K562 (cell line): ENCODE measurements at regions not wholly inside any gene's neighbourhood (a gene's known extent, or its start where the extent isn't known, plus 50 kb on each side); places are given as distances from the start of the nearest gene placed in this dataset.

Experiments
- ATAC-seq: fragments of 200-7000 bp; cut with Tn5 transposase; 3 replicates; pipeline ENCODE4 v1.9.1; 2020; ENCODE audit warnings: moderate library complexity
- BruUV-seq: library from RNA; stranded (reverse); fragments of 400-500 nt; replicated peaks from 2 replicates; lab custom pipeline; 2021; lab: Mats Ljungman, UMichigan
- CTCF ChIA-PET: fragments of 300-600 bp; formaldehyde crosslinking; extraction: SDS; loops from one replicate; lab custom pipeline; 2021; ENCODE audit warnings: low intra/inter-chr PET ratio; lab: Yijun Ruan, JAX
- POLR2A ChIA-PET: fragments of 300-600, 350-650 bp; sonication (Branson Sonifier 250); formaldehyde crosslinking; extraction: SDS; loops from one replicate; lab custom pipeline; 2021; ENCODE audit warnings: antibody characterized with exemption, inconsistent platforms; lab: Yijun Ruan, JAX
- DNase-seq, 4 experiments: peaks; one replicate each; pipeline versions ENCODE4 v3.0.0 to v3.0.0-alpha.2; 2011 to 2018; ENCODE audit warnings: low spot score in 3 of 4, mixed read lengths in 3 of 4; ENCODE audit errors: extremely low read depth in 1 of 4
- FAIRE-seq: peaks from 2 replicates; lab custom pipeline; 2011; peaks lifted over from hg19 to GRCh38; lab: Jason Lieb, UNC
- H2AFZ ChIP-seq: 2 replicates; pipeline ENCODE4 v1.6.0; 2011; ENCODE audit warnings: low read depth, low read length, control low read depth, inconsistent platforms
- H3K27ac ChIP-seq: fragments of 200-600 bp; 3 replicates; pipeline ENCODE4 v1.8.0; 2011; ENCODE audit warnings: low read depth, mild to moderate bottlenecking, control low read depth, inconsistent platforms, low read length, moderate library complexity, mixed read lengths; ENCODE audit errors: extremely low read depth
- H3K27me3 ChIP-seq, 2 experiments: fragments of 300-600 bp in 1 of 2; 2 replicates in 1 of 2; 3 replicates in 1 of 2; pipeline versions ENCODE4 v1.6.0 to v1.8.0; 2011; ENCODE audit warnings: inconsistent platforms in 2 of 2, low read length in 2 of 2, mild to moderate bottlenecking in 1 of 2, mixed read lengths in 1 of 2, moderate library complexity in 1 of 2; ENCODE audit not compliant: control insufficient read depth in 2 of 2, insufficient read depth in 2 of 2
- H3K36me3 ChIP-seq: fragments of 300-600 bp; 3 replicates; pipeline ENCODE4 v1.8.0; 2011; ENCODE audit warnings: mild to moderate bottlenecking, low read length, inconsistent platforms; ENCODE audit not compliant: control insufficient read depth, insufficient read depth
- H3K4me1 ChIP-seq, 2 experiments: fragments of 200-600 bp in 1 of 2; replicated peaks in 1 of 2; 2 replicates in 1 of 2; 3 replicates in 1 of 2; pipeline versions ENCODE4 v1.5.1 to v1.8.0; 2011; ENCODE audit warnings: inconsistent platforms in 2 of 2, low read length in 2 of 2, mild to moderate bottlenecking in 1 of 2, mixed read lengths in 1 of 2, moderate library complexity in 1 of 2; ENCODE audit not compliant: control insufficient read depth in 2 of 2, insufficient read depth in 2 of 2
- H3K4me2 ChIP-seq: 2 replicates; pipeline ENCODE4 v1.6.1; 2011; ENCODE audit warnings: low read length, control low read depth, inconsistent platforms, mixed read lengths; ENCODE audit not compliant: insufficient read depth
- H3K4me3 ChIP-seq: fragments of 200-600 bp; sonication (generic), shearing (Covaris generic); 2 replicates; pipeline ENCODE4 v1.5.1; 2016; ENCODE audit warnings: control low read depth, inconsistent platforms
- H3K79me2 ChIP-seq: fragments of 200-600 bp; 3 replicates; pipeline ENCODE4 v1.8.0; 2011; ENCODE audit warnings: low read length, inconsistent platforms; ENCODE audit not compliant: control insufficient read depth, insufficient read depth
- H3K9ac ChIP-seq, 2 experiments: 2 replicates each; pipeline versions ENCODE4 v1.6.0 to v1.6.1; 2011; ENCODE audit warnings: low read depth in 2 of 2, low read length in 2 of 2, control low read depth in 1 of 2, inconsistent platforms in 1 of 2, mild to moderate bottlenecking in 1 of 2, mixed read lengths in 1 of 2; ENCODE audit not compliant: insufficient read depth in 1 of 2
- H3K9me1 ChIP-seq: one replicate; pipeline ENCODE4 v1.6.0; 2011; ENCODE audit warnings: inconsistent platforms, mild to moderate bottlenecking, low read length, moderate library complexity; ENCODE audit not compliant: control insufficient read depth, insufficient read depth
- H3K9me3 ChIP-seq: replicated peaks from 2 replicates; pipeline ENCODE4 v1.5.1; 2011; ENCODE audit warnings: low read depth, low read length, inconsistent platforms; ENCODE audit not compliant: control insufficient read depth, insufficient read depth
- H4K20me1 ChIP-seq: replicated peaks from 2 replicates; pipeline ENCODE4 v1.6.1; 2011; ENCODE audit warnings: low read length, inconsistent platforms, mixed read lengths; ENCODE audit not compliant: control insufficient read depth, insufficient read depth
- ETV6 ChIP-seq, 3 experiments: fragments of 150-350 bp in 1 of 3; sonication (generic) in 1 of 3; formaldehyde crosslinking in 1 of 3; IDR thresholded peaks; 2 replicates each; pipeline versions ENCODE4 v1.6.1 to v1.8.0; 2014 to 2022; ENCODE audit warnings: borderline replicate concordance in 2 of 3, low read depth in 2 of 3, antibody characterized with exemption in 1 of 3, low read length in 1 of 3, mild to moderate bottlenecking in 1 of 3, missing genetic modification reagents in 1 of 3
- GABPA ChIP-seq: fragments of 200-800 bp; sonication (Bioruptor generic); conservative IDR thresholded peaks from 2 replicates; pipeline ENCODE4 v1.6.1; 2016; ENCODE audit warnings: low read depth, missing genetic modification characterization, missing compliant biosample characterization
- JUND ChIP-seq, 2 experiments: IDR thresholded peaks; 2 replicates in 1 of 2; 3 replicates in 1 of 2; pipeline ENCODE4 v1.6.1; 2011; ENCODE audit warnings: borderline replicate concordance in 2 of 2, low read depth in 2 of 2, low read length in 2 of 2, improper control_type of control experiment in 1 of 2, missing biosample characterization in 1 of 2, missing genetic modification characterization in 1 of 2, missing genetic modification reagents in 1 of 2
- MEIS2 ChIP-seq: fragments of 450-650 bp; IDR thresholded peaks from 2 replicates; pipeline ENCODE4 v1.6.1; 2014; ENCODE audit warnings: mild to moderate bottlenecking; ENCODE audit not compliant: partially characterized antibody
- ZNF239 ChIP-seq: fragments of 250-450 bp; sonication (Bioruptor Pico); IDR thresholded peaks from 2 replicates; pipeline ENCODE4 v1.4.0; 2020; ENCODE audit warnings: mild to moderate bottlenecking
- ZSCAN32 ChIP-seq: fragments of 450-650 bp; formaldehyde crosslinking; IDR thresholded peaks from 2 replicates; pipeline ENCODE4 v1.4.0; 2020; ENCODE audit warnings: mild to moderate bottlenecking, moderate library complexity
- WGBS: fragments of 100-300 bp; shearing (Covaris generic); methylation state at CpG from one replicate; pipeline ENCODE4 v1.1.6; 2016; ENCODE audit warnings: low coverage, mixed read lengths; ENCODE audit not compliant: insufficient coverage; ENCODE audit errors: missing lambda C conversion rate; 5-methylcytosine and 5-hydroxymethylcytosine counted together
- in situ Hi-C: fragments of 300-500 bp; cut with MboI; formaldehyde crosslinking; loops from 4 replicates; pipeline ENCODE4 v1.15.0; 2018; ENCODE audit warnings: inconsistent platforms, mixed read lengths
- intact Hi-C: fragments of 100-400 bp; cut with micrococcal nuclease; formaldehyde crosslinking; loops from 2 replicates; pipeline ENCODE4 v1.14.2; 2022
- TF ChIP-seq, protein P1 (sequence below), 2 experiments: IDR thresholded peaks; 2 replicates each; pipeline ENCODE4 v1.6.1; 2011; ENCODE audit warnings: borderline replicate concordance in 1 of 2, control low read depth in 1 of 2, low read depth in 1 of 2, low read length in 1 of 2, mild to moderate bottlenecking in 1 of 2, mixed read lengths in 1 of 2, moderate library complexity in 1 of 2; ENCODE audit not compliant: insufficient read depth in 1 of 2, insufficient read length in 1 of 2, poor library complexity in 1 of 2, severe bottlenecking in 1 of 2; ENCODE audit errors: extremely low read depth in 1 of 2
- TF ChIP-seq, protein P2 (sequence below): fragments of 450-650 bp; IDR thresholded peaks from 2 replicates; pipeline ENCODE4 v1.6.1; 2016; ENCODE audit warnings: missing biosample characterization, missing genetic modification characterization
- TF ChIP-seq, protein P3 (sequence below): fragments of 450-650 bp; IDR thresholded peaks from 2 replicates; pipeline ENCODE4 v1.6.1; 2016
- TF ChIP-seq, protein P4 (sequence below): sonication (generic); formaldehyde crosslinking; IDR thresholded peaks from 2 replicates; pipeline ENCODE4 v1.9.0; 2022; ENCODE audit warnings: mild to moderate bottlenecking, missing genetic modification reagents
- TF ChIP-seq, protein P5 (sequence below), 2 experiments: fragments of 450-650 bp in 1 of 2; sonication (generic) in 1 of 2; formaldehyde crosslinking in 1 of 2; IDR thresholded peaks in 1 of 2; conservative IDR thresholded peaks in 1 of 2; 2 replicates each; pipeline versions ENCODE4 v1.6.1 to v1.8.1; 2016 to 2023; ENCODE audit warnings: mild to moderate bottlenecking in 2 of 2, moderate library complexity in 2 of 2, inconsistent platforms in 1 of 2, missing genetic modification reagents in 1 of 2
- TF ChIP-seq, protein P6 (sequence below): fragments of 250-450 bp; sonication (Bioruptor Pico); IDR thresholded peaks from 2 replicates; pipeline ENCODE4 v1.5.0; 2021

DNA sequence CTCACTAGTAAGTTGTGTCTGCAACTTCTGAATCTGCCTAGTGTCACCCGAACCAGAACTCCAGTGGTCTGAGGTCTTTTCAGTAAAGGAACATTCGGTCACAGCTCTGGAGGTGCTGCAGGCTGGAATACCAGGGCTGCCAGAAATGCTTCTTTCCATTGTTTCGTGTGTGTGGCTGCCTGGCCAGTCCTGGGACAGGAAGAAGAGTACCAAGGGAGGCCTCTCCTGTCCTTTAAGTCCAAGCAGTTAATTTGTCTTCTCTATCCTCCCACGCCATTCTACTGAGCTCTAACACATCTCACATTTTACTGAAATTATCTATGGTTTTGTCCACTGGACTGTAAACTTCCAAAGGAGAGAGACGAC lies 196.0 kb downstream of the LNPK start (continued):
- TF ChIP-seq, protein P1, sequence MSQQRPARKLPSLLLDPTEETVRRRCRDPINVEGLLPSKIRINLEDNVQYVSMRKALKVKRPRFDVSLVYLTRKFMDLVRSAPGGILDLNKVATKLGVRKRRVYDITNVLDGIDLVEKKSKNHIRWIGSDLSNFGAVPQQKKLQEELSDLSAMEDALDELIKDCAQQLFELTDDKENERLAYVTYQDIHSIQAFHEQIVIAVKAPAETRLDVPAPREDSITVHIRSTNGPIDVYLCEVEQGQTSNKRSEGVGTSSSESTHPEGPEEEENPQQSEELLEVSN (IDR thresholded peaks at IDR 0.05; ENCODE audit: borderline replicate concordance in 1 of 2, extremely low read depth in 1 of 2, insufficient read depth in 1 of 2, insufficient read length in 1 of 2, low read depth in 1 of 2, low read length in 1 of 2, poor library complexity in 1 of 2, severe bottlenecking in 1 of 2): no peak
- TF ChIP-seq, protein P2, sequence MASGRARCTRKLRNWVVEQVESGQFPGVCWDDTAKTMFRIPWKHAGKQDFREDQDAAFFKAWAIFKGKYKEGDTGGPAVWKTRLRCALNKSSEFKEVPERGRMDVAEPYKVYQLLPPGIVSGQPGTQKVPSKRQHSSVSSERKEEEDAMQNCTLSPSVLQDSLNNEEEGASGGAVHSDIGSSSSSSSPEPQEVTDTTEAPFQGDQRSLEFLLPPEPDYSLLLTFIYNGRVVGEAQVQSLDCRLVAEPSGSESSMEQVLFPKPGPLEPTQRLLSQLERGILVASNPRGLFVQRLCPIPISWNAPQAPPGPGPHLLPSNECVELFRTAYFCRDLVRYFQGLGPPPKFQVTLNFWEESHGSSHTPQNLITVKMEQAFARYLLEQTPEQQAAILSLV: no peak
- TF ChIP-seq, all 486 proteins: peak for 0

DNA sequence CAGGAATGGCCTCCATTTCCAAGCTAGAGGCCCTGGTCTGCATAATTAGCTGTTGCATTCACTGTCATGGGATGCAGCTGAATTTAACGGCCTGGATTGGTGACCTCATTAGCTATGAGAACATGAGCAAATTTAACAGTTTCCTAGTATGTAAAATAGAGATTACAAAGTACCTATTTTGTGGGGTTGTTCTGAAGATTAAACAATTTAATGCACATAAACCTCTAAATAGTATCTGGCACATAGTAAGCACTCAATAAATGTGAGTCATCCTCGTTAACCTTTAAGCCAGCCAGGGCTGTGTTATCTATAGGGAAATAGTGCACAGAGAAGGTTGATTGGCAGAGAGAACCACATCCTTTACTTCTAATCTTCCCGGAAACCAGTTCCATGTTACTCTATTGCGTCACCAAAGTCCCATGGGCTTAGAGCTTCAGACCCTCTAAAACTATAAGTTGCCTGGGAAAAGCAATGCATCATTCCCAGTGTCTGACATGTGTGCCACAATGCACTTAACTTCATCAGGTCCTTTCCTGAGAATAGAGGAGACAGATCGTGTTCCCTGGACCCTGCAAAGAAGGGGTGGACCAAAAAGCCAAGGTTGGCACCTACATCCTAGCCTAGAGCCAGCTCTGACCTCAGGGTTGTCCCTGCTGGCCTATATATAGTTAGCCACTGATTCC lies 196.5 kb downstream of the LNPK start:
- CTCF ChIA-PET: no interaction called here
- intact Hi-C loops (no loop called here), in situ Hi-C loops (no loop called here)
- no peak overlapping the region for H2AFZ ChIP-seq
- ATAC-seq (peak; percentile 58), FAIRE-seq (no peak), DNase-seq (peak in 1 of 4 experiments; percentile 14)
- peaks cover 4 to 6% of the 10 kb centered on the region in 2 experiments; a peak in 4 of 5 replicates for H3K27me3 ChIP-seq
- H3K4me3 ChIP-seq: no peak overlapping the region
- H3K27ac ChIP-seq: no peak overlapping the region
- WGBS: under 1% methylated on average over 5 of the region's 5 CpGs
- peaks cover 0 to 6% of the 10 kb centered on the region in 2 experiments; a peak in 2 of 5 replicates for H3K4me1 ChIP-seq
- H3K4me2 ChIP-seq: no peak overlapping the region
- no peaks in the 10 kb centered on the region for H3K36me3 ChIP-seq
- no peaks in the 10 kb centered on the region for H3K9me3 ChIP-seq
- H3K79me2 ChIP-seq: no peaks in the 10 kb centered on the region
- no TSS peak for BruUV-seq
- POLR2A ChIA-PET: no interaction called here
- H3K9me1 ChIP-seq: no peaks in the 10 kb centered on the region
- H4K20me1 ChIP-seq: no peaks in the 10 kb centered on the region
- no peak overlapping the region for H3K9ac ChIP-seq
- no peak for TF ChIP-seq ETV6 (IDR thresholded peaks at IDR 0.05; ENCODE audit: borderline replicate concordance in 1 of 2, low read depth in 2 of 2, low read length in 1 of 2)
- no peak for TF ChIP-seq ETV6 (CRISPR knock-in tag; IDR thresholded peaks at IDR 0.05; ENCODE audit: borderline replicate concordance)
- peak; percentile 95 for TF ChIP-seq ZNF239 (CRISPR knock-in tag)
- TF ChIP-seq JUND (IDR thresholded peaks at IDR 0.05; ENCODE audit: borderline replicate concordance, low read depth, low read length): peak; percentile 37; the same call in 1 of the 2 replicates
- TF ChIP-seq JUND (tag; IDR thresholded peaks at IDR 0.05; ENCODE audit: borderline replicate concordance, low read depth, low read length): peak; percentile 53; the same call in 1 of the 3 replicates
- no peak for TF ChIP-seq ZSCAN32
- peak; percentile 11 for TF ChIP-seq MEIS2
- TF ChIP-seq, protein P3, sequence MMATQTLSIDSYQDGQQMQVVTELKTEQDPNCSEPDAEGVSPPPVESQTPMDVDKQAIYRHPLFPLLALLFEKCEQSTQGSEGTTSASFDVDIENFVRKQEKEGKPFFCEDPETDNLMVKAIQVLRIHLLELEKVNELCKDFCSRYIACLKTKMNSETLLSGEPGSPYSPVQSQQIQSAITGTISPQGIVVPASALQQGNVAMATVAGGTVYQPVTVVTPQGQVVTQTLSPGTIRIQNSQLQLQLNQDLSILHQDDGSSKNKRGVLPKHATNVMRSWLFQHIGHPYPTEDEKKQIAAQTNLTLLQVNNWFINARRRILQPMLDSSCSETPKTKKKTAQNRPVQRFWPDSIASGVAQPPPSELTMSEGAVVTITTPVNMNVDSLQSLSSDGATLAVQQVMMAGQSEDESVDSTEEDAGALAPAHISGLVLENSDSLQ: peak; percentile 67
- TF ChIP-seq, protein P4, sequence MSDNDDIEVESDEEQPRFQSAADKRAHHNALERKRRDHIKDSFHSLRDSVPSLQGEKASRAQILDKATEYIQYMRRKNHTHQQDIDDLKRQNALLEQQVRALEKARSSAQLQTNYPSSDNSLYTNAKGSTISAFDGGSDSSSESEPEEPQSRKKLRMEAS: no peak
- TF ChIP-seq, protein P5, sequence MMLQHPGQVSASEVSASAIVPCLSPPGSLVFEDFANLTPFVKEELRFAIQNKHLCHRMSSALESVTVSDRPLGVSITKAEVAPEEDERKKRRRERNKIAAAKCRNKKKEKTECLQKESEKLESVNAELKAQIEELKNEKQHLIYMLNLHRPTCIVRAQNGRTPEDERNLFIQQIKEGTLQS (IDR thresholded peaks at IDR 0.05): peak; percentile 86
- TF ChIP-seq, protein P5 (CRISPR knock-in tag; conservative IDR thresholded peaks at IDR 0.05): no peak
- peak; percentile 61 for TF ChIP-seq GABPA (tag)
- TF ChIP-seq, protein P6, sequence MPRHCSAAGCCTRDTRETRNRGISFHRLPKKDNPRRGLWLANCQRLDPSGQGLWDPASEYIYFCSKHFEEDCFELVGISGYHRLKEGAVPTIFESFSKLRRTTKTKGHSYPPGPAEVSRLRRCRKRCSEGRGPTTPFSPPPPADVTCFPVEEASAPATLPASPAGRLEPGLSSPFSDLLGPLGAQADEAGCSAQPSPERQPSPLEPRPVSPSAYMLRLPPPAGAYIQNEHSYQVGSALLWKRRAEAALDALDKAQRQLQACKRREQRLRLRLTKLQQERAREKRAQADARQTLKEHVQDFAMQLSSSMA (CRISPR knock-in tag): no peak
